ENCODE measurements at regions not wholly inside any gene's neighbourhood (a gene's known extent, or its start where the extent isn't known, plus 50 kb on each side); places are given as distances from the start of the nearest gene placed in this dataset.

DNA sequence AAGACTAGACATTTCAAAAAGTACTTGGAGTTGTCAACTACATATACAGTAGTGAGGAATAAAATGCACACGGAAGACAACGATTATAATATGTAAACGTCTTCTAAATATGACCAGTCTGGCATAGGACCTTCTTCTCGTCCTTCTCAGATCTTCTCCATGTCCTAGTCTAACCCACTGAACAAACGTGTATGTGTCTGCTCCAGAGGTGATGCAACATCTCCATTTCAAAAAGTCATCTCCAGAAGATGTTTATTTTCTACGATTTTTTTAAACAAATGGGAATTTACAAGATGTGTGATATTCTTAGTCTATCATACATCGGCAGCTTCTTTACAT lies 89.9 kb downstream of the GPX5 start:
- TF ChIP-seq, protein P1, sequence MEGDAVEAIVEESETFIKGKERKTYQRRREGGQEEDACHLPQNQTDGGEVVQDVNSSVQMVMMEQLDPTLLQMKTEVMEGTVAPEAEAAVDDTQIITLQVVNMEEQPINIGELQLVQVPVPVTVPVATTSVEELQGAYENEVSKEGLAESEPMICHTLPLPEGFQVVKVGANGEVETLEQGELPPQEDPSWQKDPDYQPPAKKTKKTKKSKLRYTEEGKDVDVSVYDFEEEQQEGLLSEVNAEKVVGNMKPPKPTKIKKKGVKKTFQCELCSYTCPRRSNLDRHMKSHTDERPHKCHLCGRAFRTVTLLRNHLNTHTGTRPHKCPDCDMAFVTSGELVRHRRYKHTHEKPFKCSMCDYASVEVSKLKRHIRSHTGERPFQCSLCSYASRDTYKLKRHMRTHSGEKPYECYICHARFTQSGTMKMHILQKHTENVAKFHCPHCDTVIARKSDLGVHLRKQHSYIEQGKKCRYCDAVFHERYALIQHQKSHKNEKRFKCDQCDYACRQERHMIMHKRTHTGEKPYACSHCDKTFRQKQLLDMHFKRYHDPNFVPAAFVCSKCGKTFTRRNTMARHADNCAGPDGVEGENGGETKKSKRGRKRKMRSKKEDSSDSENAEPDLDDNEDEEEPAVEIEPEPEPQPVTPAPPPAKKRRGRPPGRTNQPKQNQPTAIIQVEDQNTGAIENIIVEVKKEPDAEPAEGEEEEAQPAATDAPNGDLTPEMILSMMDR (IDR thresholded peaks at IDR 0.05), result no peak
- no peak for TF ChIP-seq EZH2 (IDR thresholded peaks at IDR 0.05; ENCODE audit: borderline replicate concordance, insufficient read depth, low read depth, low read length, poor library complexity, severe bottlenecking)

All from B cell (primary cell).